ENCODE measurements at regions not wholly inside any gene's neighbourhood (a gene's known extent, or its start where the extent isn't known, plus 50 kb on each side); places are given as distances from the start of the nearest gene placed in this dataset.

DNA sequence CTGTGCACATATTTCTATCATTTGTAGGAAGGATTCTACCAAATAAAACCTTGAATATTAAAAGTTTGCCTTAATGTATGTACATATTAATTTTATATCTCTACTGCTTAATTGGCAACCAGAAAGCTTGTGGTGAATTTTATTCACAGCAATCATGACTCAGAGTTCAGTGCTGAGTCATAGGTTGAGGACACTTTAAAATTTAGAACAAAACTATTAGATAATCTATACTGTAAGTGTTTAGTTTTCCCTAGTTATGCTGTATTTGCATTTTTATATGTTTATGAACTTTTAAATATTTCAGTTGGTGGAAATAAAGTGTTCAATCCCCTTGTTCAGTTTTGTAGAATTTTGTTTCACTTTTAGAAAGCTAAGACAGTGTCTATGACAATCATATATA, 841.5 kb downstream of the KCNT2 start:
- H3K27ac ChIP-seq (ENCODE audit: low read depth, low read length) = no peak overlapping the region
- Mint-ChIP-seq H3K9me3 (no peaks in the 10 kb centered on the region), H3K4me3 (no peak overlapping the region), H3K4me1 (peaks cover 2% of the 10 kb centered on the region), H3K27me3 (ENCODE audit: insufficient read depth) (no peaks in the 10 kb centered on the region), H3K27ac (no peak overlapping the region), H3K36me3 (ENCODE audit: low read depth) (no peaks in the 10 kb centered on the region)
- H3K9ac ChIP-seq (ENCODE audit: extremely low read depth, low read length, poor library complexity, severe bottlenecking) = no peak overlapping the region
- H3K27me3 ChIP-seq (ENCODE audit: control insufficient read depth, insufficient read depth, low read length, poor library complexity, severe bottlenecking) = no peaks in the 10 kb centered on the region
- TF ChIP-seq, protein P1, sequence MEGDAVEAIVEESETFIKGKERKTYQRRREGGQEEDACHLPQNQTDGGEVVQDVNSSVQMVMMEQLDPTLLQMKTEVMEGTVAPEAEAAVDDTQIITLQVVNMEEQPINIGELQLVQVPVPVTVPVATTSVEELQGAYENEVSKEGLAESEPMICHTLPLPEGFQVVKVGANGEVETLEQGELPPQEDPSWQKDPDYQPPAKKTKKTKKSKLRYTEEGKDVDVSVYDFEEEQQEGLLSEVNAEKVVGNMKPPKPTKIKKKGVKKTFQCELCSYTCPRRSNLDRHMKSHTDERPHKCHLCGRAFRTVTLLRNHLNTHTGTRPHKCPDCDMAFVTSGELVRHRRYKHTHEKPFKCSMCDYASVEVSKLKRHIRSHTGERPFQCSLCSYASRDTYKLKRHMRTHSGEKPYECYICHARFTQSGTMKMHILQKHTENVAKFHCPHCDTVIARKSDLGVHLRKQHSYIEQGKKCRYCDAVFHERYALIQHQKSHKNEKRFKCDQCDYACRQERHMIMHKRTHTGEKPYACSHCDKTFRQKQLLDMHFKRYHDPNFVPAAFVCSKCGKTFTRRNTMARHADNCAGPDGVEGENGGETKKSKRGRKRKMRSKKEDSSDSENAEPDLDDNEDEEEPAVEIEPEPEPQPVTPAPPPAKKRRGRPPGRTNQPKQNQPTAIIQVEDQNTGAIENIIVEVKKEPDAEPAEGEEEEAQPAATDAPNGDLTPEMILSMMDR (conservative IDR thresholded peaks at IDR 0.05) = no peak
- H3K9me3 ChIP-seq (ENCODE audit: control insufficient read depth, low read length) = no peaks in the 10 kb centered on the region
- no peak for DNase-seq
- no peaks in the 10 kb centered on the region for H3K36me3 ChIP-seq (ENCODE audit: control insufficient read depth, insufficient read depth, low read length)
- H3K4me3 ChIP-seq (ENCODE audit: low read length) = no peak overlapping the region
- H3K4me1 ChIP-seq (ENCODE audit: control insufficient read depth, insufficient read depth, low read length) = no peaks in the 10 kb centered on the region

DNA sequence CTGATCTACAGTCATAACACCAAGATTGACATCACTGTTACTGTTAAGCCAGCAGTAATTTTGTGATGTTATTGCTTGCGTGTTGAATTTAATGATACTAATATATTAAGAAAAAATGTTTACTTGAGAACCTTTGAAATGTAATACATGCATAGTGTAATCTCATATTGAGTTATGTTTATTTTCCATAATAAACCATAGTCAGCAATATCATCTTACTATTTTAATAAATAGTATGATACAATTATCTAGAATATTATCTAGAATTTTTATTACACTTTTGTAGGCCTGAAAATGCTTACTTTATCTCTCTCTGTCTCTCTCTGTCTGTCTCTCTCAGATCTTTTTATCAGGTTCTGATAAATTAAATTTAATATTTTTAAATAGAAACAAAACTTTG, 843.1 kb downstream of the KCNT2 start:
- DNase-seq = no peak
- H3K4me1 Mint-ChIP-seq = peaks cover under 1% of the 10 kb centered on the region
- no peaks in the 10 kb centered on the region for H3K9me3 Mint-ChIP-seq
- TF ChIP-seq, protein P1 (conservative IDR thresholded peaks at IDR 0.05) = no peak
- H3K27me3 Mint-ChIP-seq (ENCODE audit: insufficient read depth) = no peaks in the 10 kb centered on the region
- Histone ChIP-seq H3K36me3 (ENCODE audit: control insufficient read depth, insufficient read depth, low read length) (no peaks in the 10 kb centered on the region), H3K9me3 (ENCODE audit: control insufficient read depth, low read length) (no peaks in the 10 kb centered on the region), H3K27me3 (ENCODE audit: control insufficient read depth, insufficient read depth, low read length, poor library complexity, severe bottlenecking) (no peaks in the 10 kb centered on the region), H3K27ac (ENCODE audit: low read depth, low read length) (no peak overlapping the region), H3K4me3 (ENCODE audit: low read length) (no peak overlapping the region), H3K4me1 (ENCODE audit: control insufficient read depth, insufficient read depth, low read length) (no peaks in the 10 kb centered on the region), H3K9ac (ENCODE audit: extremely low read depth, low read length, poor library complexity, severe bottlenecking) (no peak overlapping the region)
- WGBS, 2 experiments (ENCODE audit: insufficient coverage in 1 of 2, insufficient read length in 1 of 2) = no CpG with 5 or more reads among the region's 1 CpG
- H3K4me3 Mint-ChIP-seq = no peak overlapping the region
- H3K36me3 Mint-ChIP-seq (ENCODE audit: low read depth) = no peaks in the 10 kb centered on the region
- H3K27ac Mint-ChIP-seq = no peak overlapping the region

DNA sequence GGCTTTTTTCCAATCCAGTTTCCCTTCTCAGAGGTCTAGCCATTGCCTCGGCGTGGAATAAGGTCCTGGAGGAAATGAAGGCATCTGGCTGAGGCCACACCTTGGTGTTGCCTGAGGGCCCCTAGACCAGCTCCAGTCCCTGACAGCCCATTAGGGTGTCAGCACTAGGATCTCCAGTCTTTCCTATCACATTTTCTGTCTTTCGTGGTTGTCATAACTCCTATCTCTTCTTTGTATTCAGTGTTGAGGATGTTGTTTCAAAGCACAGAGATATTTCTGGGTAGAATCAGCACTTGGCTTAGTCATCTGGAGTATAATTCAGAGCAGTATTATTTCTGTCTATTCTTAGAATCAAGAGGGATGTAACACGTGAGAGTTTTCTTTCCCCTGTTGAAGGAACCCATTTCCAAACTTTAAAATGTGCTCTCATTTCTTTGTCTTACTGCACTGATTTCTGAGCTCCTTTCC, 844.3 kb downstream of the KCNT2 start:
- H3K36me3 Mint-ChIP-seq (ENCODE audit: low read depth) = no peaks in the 10 kb centered on the region
- no peaks in the 10 kb centered on the region for H3K9me3 Mint-ChIP-seq
- no peak overlapping the region for H3K27ac Mint-ChIP-seq
- Histone ChIP-seq H3K27ac (ENCODE audit: low read depth, low read length) (no peak overlapping the region), H3K4me1 (ENCODE audit: control insufficient read depth, insufficient read depth, low read length) (no peaks in the 10 kb centered on the region), H3K27me3 (ENCODE audit: control insufficient read depth, insufficient read depth, low read length, poor library complexity, severe bottlenecking) (no peaks in the 10 kb centered on the region), H3K9me3 (ENCODE audit: control insufficient read depth, low read length) (no peaks in the 10 kb centered on the region), H3K36me3 (ENCODE audit: control insufficient read depth, insufficient read depth, low read length) (no peaks in the 10 kb centered on the region), H3K4me3 (ENCODE audit: low read length) (no peak overlapping the region), H3K9ac (ENCODE audit: extremely low read depth, low read length, poor library complexity, severe bottlenecking) (no peak overlapping the region)
- no peaks in the 10 kb centered on the region for H3K27me3 Mint-ChIP-seq (ENCODE audit: insufficient read depth)
- H3K4me3 Mint-ChIP-seq = no peak overlapping the region
- WGBS, 2 experiments (ENCODE audit: insufficient coverage in 1 of 2, insufficient read length in 1 of 2) = 90 to 93% methylated on average over 2 to 4 of the region's 4 CpGs
- no peaks in the 10 kb centered on the region for H3K4me1 Mint-ChIP-seq
- DNase-seq = no peak
- TF ChIP-seq, protein P1 (conservative IDR thresholded peaks at IDR 0.05) = no peak
